DMS79 treated with DMSO at 0.1 percent for 48 hours (cell line): ENCODE measurements at regions not wholly inside any gene's neighbourhood (a gene's known extent, or its start where the extent isn't known, plus 50 kb on each side); places are given as distances from the start of the nearest gene placed in this dataset.
A peak's percentile ranks its signal among the peaks of the same experiment; 100 is the strongest.

Source experiments
- DNase-seq: peaks from one replicate; lab custom pipeline; 2025; lab: John Stamatoyannopoulos, UW

GRCh38 chr14:79961197-79961596, 250.1 kb downstream of the DIO2 start:
- DNase-seq = peak; percentile 47

- DNase-seq = peak; percentile 22
These were observed 251.0 kb downstream of the DIO2 start for GRCh38 chr14:79960288-79960687.

GRCh38 chr14:79951572-79951971, 259.7 kb downstream of the DIO2 start:
- no peak for DNase-seq

GRCh38 chr14:79949906-79950305, 261.4 kb downstream of the DIO2 start:
- no peak for DNase-seq

GRCh38 chr14:79947440-79948054, 263.8 kb downstream of the DIO2 start:
- peak; percentile 99 for DNase-seq

- no peak for DNase-seq
These were observed 272.1 kb downstream of the DIO2 start for GRCh38 chr14:79939235-79939634.

GRCh38 chr14:79938185-79938584, 273.1 kb downstream of the DIO2 start:
- DNase-seq = no peak

GRCh38 chr14:79937433-79937832, 273.9 kb downstream of the DIO2 start:
- DNase-seq = no peak

GRCh38 chr14:79924551-79924950, 286.8 kb downstream of the DIO2 start:
- DNase-seq = peak; percentile 95

GRCh38 chr14:79920180-79920692, 291.1 kb downstream of the DIO2 start:
- DNase-seq = no peak
